Astrocyte (in vitro differentiated cells and primary cell): ENCODE measurements at regions not wholly inside any gene's neighbourhood (a gene's known extent, or its start where the extent isn't known, plus 50 kb on each side); places are given as distances from the start of the nearest gene placed in this dataset.

ENCODE experiments used
- CTCF ChIP-seq: IDR thresholded peaks from 2 replicates; pipeline ENCODE4 v1.5.1; 2011; ENCODE audit warnings: low read depth, mild to moderate bottlenecking, inconsistent platforms, low read length, moderate library complexity; ENCODE audit not compliant: insufficient read depth
- EZH2 ChIP-seq: IDR thresholded peaks from 2 replicates; pipeline ENCODE4 v1.6.1; 2012; ENCODE audit warnings: mild to moderate bottlenecking, low read length, inconsistent platforms; ENCODE audit not compliant: insufficient read depth

GRCh38 chr17:71905376-71906031, 215.3 kb upstream of the SOX9 start:
- TF ChIP-seq CTCF (no peak), EZH2 (no peak)
